ENCODE measurements at regions not wholly inside any gene's neighbourhood (a gene's known extent, or its start where the extent isn't known, plus 50 kb on each side); places are given as distances from the start of the nearest gene placed in this dataset.

DNA sequence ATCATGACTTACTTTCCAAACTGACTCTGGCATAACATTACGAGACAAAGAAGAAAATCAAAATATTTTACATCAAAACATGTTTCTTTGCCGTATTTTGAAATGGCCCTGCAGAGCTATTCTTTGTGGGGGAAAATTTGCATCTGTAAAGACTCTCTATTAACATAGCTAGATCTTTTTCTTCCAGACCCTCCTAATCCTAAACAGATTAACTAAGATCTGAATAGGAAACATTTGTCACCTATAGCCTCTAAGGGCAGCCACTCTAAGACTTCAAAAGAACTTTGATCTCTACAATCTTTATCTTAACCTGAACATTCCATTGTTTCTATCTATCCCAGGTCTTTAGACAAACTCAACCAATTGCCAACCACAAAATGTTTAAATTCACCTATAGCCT, 176.6 kb upstream of the CENPE start:
- Histone ChIP-seq H4K20me1 (ENCODE audit: insufficient read depth, low read length) (no peaks in the 10 kb centered on the region), H3K9me3 (ENCODE audit: low read length) (no peaks in the 10 kb centered on the region), H3F3A (ENCODE audit: insufficient read depth, low read length) (no peaks in the 10 kb centered on the region), H3K36me3 (ENCODE audit: insufficient read depth, low read length) (no peaks in the 10 kb centered on the region), H3K27me3 (ENCODE audit: insufficient read depth, low read length) (no peaks in the 10 kb centered on the region), H3K79me2 (ENCODE audit: insufficient read depth, low read length) (no peaks in the 10 kb centered on the region), H3K27ac (ENCODE audit: low read depth, low read length, poor library complexity, severe bottlenecking) (no peak overlapping the region), H3K9ac (ENCODE audit: low read length) (no peak overlapping the region), H3K4me3 (ENCODE audit: low read depth, low read length, poor library complexity, severe bottlenecking) (no peak overlapping the region), H2AFZ (ENCODE audit: low read length) (no peak overlapping the region), H3K4me2 (ENCODE audit: low read length) (no peak overlapping the region), H3K9me2 (ENCODE audit: low read depth, low read length) (no peaks in the 10 kb centered on the region), H3K4me1 (ENCODE audit: insufficient read depth, low read length, severe bottlenecking) (no peaks in the 10 kb centered on the region)
- TF ChIP-seq, protein P1, sequence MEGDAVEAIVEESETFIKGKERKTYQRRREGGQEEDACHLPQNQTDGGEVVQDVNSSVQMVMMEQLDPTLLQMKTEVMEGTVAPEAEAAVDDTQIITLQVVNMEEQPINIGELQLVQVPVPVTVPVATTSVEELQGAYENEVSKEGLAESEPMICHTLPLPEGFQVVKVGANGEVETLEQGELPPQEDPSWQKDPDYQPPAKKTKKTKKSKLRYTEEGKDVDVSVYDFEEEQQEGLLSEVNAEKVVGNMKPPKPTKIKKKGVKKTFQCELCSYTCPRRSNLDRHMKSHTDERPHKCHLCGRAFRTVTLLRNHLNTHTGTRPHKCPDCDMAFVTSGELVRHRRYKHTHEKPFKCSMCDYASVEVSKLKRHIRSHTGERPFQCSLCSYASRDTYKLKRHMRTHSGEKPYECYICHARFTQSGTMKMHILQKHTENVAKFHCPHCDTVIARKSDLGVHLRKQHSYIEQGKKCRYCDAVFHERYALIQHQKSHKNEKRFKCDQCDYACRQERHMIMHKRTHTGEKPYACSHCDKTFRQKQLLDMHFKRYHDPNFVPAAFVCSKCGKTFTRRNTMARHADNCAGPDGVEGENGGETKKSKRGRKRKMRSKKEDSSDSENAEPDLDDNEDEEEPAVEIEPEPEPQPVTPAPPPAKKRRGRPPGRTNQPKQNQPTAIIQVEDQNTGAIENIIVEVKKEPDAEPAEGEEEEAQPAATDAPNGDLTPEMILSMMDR (IDR thresholded peaks at IDR 0.05; ENCODE audit: low read length), result no peak
- no peak for TF ChIP-seq EZH2 (IDR thresholded peaks at IDR 0.05; ENCODE audit: borderline replicate concordance, low read length)

DNA sequence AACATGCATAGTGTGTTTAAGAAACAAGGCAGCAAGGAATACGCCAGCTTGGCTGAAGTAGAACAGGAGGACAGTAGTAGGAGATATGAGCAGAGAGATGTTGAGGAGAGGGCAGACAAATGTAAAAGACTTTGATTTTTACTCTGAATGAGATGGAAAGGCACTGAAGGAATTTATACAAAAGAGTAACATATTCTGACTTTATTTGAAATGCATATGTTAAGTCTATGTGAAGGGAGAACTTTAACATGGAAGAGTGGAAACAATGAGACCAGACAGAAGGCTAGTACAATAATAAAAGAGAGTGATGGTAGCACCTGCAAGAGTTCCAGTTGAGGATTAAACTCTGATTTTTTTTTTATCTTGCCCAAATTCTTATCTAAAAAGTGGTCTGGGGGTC, 176.2 kb upstream of the CENPE start:
- H3K27me3 ChIP-seq (ENCODE audit: insufficient read depth, low read length), result no peaks in the 10 kb centered on the region
- no peaks in the 10 kb centered on the region for H3K9me2 ChIP-seq (ENCODE audit: low read depth, low read length)
- TF ChIP-seq, protein P1 (IDR thresholded peaks at IDR 0.05; ENCODE audit: low read length), result no peak
- no peak for TF ChIP-seq EZH2 (IDR thresholded peaks at IDR 0.05; ENCODE audit: borderline replicate concordance, low read length)
- H3K36me3 ChIP-seq (ENCODE audit: insufficient read depth, low read length), result no peaks in the 10 kb centered on the region
- no peaks in the 10 kb centered on the region for H3K4me1 ChIP-seq (ENCODE audit: insufficient read depth, low read length, severe bottlenecking)
- no peaks in the 10 kb centered on the region for H3K9me3 ChIP-seq (ENCODE audit: low read length)
- no peak overlapping the region for H3K4me2 ChIP-seq (ENCODE audit: low read length)
- H3K79me2 ChIP-seq (ENCODE audit: insufficient read depth, low read length), result no peaks in the 10 kb centered on the region
- no peak overlapping the region for H3K9ac ChIP-seq (ENCODE audit: low read length)
- H3K4me3 ChIP-seq (ENCODE audit: low read depth, low read length, poor library complexity, severe bottlenecking), result no peak overlapping the region
- no peaks in the 10 kb centered on the region for H4K20me1 ChIP-seq (ENCODE audit: insufficient read depth, low read length)
- H3K27ac ChIP-seq (ENCODE audit: low read depth, low read length, poor library complexity, severe bottlenecking), result no peak overlapping the region
- no peaks in the 10 kb centered on the region for H3F3A ChIP-seq (ENCODE audit: insufficient read depth, low read length)
- no peak overlapping the region for H2AFZ ChIP-seq (ENCODE audit: low read length)

DNA sequence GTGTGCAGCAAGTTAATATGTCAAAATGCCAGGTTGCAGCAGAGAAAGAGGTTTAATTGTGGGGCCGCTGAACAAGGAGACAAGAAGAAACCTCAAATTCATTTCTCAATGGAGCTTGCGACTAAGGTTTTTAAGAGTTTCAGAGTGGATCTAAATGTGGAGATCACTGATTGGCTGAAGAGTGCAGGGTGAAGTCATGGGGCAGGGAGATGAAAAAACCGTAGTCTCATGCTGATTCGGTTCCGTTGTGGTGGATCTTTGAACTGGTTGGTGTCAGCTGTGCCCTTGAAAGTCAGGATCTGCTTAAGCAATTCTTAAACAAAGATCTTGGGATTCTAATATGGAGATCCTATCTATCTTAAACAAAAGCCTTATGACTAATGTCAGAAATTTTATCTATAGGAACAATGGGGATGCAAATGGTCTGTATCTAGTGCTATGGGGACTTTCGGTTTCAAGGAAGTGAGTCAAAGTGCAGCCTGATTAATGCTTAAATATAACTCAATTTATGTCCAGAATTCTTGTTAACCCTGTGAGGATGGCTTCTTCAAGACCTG, 173.9 kb upstream of the CENPE start:
- no peak overlapping the region for H2AFZ ChIP-seq (ENCODE audit: low read length)
- no peaks in the 10 kb centered on the region for H3K9me3 ChIP-seq (ENCODE audit: low read length)
- no peak overlapping the region for H3K4me2 ChIP-seq (ENCODE audit: low read length)
- H3K27ac ChIP-seq (ENCODE audit: low read depth, low read length, poor library complexity, severe bottlenecking), result no peak overlapping the region
- no peaks in the 10 kb centered on the region for H3F3A ChIP-seq (ENCODE audit: insufficient read depth, low read length)
- TF ChIP-seq EZH2 (IDR thresholded peaks at IDR 0.05; ENCODE audit: borderline replicate concordance, low read length), result no peak
- TF ChIP-seq, protein P1 (IDR thresholded peaks at IDR 0.05; ENCODE audit: low read length), result no peak
- no peaks in the 10 kb centered on the region for H4K20me1 ChIP-seq (ENCODE audit: insufficient read depth, low read length)
- no peaks in the 10 kb centered on the region for H3K9me2 ChIP-seq (ENCODE audit: low read depth, low read length)
- no peaks in the 10 kb centered on the region for H3K79me2 ChIP-seq (ENCODE audit: insufficient read depth, low read length)
- H3K4me3 ChIP-seq (ENCODE audit: low read depth, low read length, poor library complexity, severe bottlenecking), result no peak overlapping the region
- no peaks in the 10 kb centered on the region for H3K27me3 ChIP-seq (ENCODE audit: insufficient read depth, low read length)
- H3K4me1 ChIP-seq (ENCODE audit: insufficient read depth, low read length, severe bottlenecking), result no peaks in the 10 kb centered on the region
- H3K36me3 ChIP-seq (ENCODE audit: insufficient read depth, low read length), result no peaks in the 10 kb centered on the region
- no peak overlapping the region for H3K9ac ChIP-seq (ENCODE audit: low read length)

Measured in OCI-LY1 (cell line).